ENCODE measurements at regions not wholly inside any gene's neighbourhood (a gene's known extent, or its start where the extent isn't known, plus 50 kb on each side); places are given as distances from the start of the nearest gene placed in this dataset.

DNA sequence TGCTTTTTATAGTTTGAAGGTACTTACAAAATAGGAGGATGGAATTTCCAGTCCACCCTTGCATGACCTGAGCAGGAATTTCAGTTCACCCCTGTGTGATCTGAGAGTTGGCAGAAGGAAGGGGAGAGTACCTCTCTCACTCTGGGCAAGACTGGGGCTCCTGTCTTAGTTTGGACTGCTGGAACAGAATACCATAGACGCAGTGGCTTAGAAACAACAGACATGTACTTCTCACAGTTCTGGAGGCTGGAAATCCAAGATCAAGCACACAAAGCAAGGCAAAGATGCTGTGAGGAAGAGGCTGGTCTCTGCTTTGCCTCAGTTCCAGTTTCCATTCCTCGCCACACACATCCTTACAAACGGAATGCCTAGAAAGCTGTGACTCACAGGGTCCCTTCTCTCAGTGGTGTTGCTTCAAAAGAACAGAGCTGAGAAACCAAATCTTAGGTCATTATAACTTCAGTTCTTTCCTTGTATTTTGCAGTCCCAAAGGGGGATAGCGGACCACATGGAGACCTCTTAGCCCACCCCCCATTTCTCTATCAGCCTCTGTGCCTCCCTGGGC, 108.8 kb upstream of the HAAO start:
- H2AFZ ChIP-seq, result no peak overlapping the region
- no peak overlapping the region for H3K27ac Mint-ChIP-seq
- ATAC-seq, result no peak

More for the DNA sequence above, 108.8 kb upstream of the HAAO start:
- no peak for DNase-seq (ENCODE audit: low spot score)
- Histone ChIP-seq H3K36me3 (ENCODE audit: insufficient read depth) (no peaks in the 10 kb centered on the region), H3K4me2 (no peak overlapping the region), H3F3A (replicated peaks; ENCODE audit: low read depth) (no peaks in the 10 kb centered on the region), H3K27me3 (ENCODE audit: insufficient read depth) (no peaks in the 10 kb centered on the region), H3K27ac (ENCODE audit: low read depth) (no peak overlapping the region), H3K79me2 (replicated peaks; ENCODE audit: insufficient read depth) (no peaks in the 10 kb centered on the region), H4K20me1 (replicated peaks; ENCODE audit: insufficient read depth) (no peaks in the 10 kb centered on the region), H3K4me3 (no peak overlapping the region), H3K9me2 (ENCODE audit: insufficient read depth) (0 out of 2 replicates have a peak, but pooled peaks cover 2% of the 10 kb centered on the region), H3K4me1 (ENCODE audit: insufficient read depth) (peaks cover 2% of the 10 kb centered on the region)
- TF ChIP-seq POLR2AphosphoS5 (IDR thresholded peaks at IDR 0.05; ENCODE audit: low read depth) (no peak), ZNF331 (CRISPR knock-in tag; IDR thresholded peaks at IDR 0.05; ENCODE audit: low read depth) (no peak), EZH2 (IDR thresholded peaks at IDR 0.05; ENCODE audit: low read depth, unreplicated experiment) (no peak), ZNF114 (CRISPR knock-in tag; IDR thresholded peaks at IDR 0.05) (no peak), JUNB (IDR thresholded peaks at IDR 0.05; ENCODE audit: unreplicated experiment) (no peak), STAT1 (IDR thresholded peaks at IDR 0.05; ENCODE audit: unreplicated experiment) (no peak), NANOG (IDR thresholded peaks at IDR 0.05; ENCODE audit: borderline replicate concordance) (no peak), EZH2phosphoT487 (IDR thresholded peaks at IDR 0.05; ENCODE audit: unreplicated experiment) (no peak), CREB1 (CRISPR knock-in tag; IDR thresholded peaks at IDR 0.05; ENCODE audit: low read depth) (no peak)
- TF ChIP-seq, protein P1, sequence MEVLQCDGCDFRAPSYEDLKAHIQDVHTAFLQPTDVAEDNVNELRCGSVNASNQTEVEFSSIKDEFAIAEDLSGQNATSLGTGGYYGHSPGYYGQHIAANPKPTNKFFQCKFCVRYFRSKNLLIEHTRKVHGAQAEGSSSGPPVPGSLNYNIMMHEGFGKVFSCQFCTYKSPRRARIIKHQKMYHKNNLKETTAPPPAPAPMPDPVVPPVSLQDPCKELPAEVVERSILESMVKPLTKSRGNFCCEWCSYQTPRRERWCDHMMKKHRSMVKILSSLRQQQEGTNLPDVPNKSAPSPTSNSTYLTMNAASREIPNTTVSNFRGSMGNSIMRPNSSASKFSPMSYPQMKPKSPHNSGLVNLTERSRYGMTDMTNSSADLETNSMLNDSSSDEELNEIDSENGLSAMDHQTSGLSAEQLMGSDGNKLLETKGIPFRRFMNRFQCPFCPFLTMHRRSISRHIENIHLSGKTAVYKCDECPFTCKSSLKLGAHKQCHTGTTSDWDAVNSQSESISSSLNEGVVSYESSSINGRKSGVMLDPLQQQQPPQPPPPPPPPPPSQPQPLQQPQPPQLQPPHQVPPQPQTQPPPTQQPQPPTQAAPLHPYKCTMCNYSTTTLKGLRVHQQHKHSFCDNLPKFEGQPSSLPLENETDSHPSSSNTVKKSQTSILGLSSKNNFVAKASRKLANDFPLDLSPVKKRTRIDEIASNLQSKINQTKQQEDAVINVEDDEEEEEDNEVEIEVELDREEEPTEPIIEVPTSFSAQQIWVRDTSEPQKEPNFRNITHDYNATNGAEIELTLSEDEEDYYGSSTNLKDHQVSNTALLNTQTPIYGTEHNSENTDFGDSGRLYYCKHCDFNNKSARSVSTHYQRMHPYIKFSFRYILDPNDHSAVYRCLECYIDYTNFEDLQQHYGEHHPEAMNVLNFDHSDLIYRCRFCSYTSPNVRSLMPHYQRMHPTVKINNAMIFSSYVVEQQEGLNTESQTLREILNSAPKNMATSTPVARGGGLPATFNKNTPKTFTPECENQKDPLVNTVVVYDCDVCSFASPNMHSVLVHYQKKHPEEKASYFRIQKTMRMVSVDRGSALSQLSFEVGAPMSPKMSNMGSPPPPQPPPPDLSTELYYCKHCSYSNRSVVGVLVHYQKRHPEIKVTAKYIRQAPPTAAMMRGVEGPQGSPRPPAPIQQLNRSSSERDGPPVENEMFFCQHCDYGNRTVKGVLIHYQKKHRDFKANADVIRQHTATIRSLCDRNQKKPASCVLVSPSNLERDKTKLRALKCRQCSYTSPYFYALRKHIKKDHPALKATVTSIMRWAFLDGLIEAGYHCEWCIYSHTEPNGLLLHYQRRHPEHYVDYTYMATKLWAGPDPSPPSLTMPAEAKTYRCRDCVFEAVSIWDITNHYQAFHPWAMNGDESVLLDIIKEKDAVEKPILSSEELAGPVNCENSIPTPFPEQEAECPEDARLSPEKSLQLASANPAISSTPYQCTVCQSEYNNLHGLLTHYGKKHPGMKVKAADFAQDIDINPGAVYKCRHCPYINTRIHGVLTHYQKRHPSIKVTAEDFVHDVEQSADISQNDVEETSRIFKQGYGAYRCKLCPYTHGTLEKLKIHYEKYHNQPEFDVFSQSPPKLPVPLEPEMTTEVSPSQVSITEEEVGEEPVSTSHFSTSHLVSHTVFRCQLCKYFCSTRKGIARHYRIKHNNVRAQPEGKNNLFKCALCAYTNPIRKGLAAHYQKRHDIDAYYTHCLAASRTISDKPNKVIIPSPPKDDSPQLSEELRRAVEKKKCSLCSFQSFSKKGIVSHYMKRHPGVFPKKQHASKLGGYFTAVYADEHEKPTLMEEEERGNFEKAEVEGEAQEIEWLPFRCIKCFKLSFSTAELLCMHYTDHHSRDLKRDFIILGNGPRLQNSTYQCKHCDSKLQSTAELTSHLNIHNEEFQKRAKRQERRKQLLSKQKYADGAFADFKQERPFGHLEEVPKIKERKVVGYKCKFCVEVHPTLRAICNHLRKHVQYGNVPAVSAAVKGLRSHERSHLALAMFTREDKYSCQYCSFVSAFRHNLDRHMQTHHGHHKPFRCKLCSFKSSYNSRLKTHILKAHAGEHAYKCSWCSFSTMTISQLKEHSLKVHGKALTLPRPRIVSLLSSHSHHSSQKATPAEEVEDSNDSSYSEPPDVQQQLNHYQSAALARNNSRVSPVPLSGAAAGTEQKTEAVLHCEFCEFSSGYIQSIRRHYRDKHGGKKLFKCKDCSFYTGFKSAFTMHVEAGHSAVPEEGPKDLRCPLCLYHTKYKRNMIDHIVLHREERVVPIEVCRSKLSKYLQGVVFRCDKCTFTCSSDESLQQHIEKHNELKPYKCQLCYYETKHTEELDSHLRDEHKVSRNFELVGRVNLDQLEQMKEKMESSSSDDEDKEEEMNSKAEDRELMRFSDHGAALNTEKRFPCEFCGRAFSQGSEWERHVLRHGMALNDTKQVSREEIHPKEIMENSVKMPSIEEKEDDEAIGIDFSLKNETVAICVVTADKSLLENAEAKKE (CRISPR knock-in tag; IDR thresholded peaks at IDR 0.05), result no peak
- TF ChIP-seq, protein P2, sequence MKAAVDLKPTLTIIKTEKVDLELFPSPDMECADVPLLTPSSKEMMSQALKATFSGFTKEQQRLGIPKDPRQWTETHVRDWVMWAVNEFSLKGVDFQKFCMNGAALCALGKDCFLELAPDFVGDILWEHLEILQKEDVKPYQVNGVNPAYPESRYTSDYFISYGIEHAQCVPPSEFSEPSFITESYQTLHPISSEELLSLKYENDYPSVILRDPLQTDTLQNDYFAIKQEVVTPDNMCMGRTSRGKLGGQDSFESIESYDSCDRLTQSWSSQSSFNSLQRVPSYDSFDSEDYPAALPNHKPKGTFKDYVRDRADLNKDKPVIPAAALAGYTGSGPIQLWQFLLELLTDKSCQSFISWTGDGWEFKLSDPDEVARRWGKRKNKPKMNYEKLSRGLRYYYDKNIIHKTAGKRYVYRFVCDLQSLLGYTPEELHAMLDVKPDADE (IDR thresholded peaks at IDR 0.05), result no peak
- TF ChIP-seq, protein P3, sequence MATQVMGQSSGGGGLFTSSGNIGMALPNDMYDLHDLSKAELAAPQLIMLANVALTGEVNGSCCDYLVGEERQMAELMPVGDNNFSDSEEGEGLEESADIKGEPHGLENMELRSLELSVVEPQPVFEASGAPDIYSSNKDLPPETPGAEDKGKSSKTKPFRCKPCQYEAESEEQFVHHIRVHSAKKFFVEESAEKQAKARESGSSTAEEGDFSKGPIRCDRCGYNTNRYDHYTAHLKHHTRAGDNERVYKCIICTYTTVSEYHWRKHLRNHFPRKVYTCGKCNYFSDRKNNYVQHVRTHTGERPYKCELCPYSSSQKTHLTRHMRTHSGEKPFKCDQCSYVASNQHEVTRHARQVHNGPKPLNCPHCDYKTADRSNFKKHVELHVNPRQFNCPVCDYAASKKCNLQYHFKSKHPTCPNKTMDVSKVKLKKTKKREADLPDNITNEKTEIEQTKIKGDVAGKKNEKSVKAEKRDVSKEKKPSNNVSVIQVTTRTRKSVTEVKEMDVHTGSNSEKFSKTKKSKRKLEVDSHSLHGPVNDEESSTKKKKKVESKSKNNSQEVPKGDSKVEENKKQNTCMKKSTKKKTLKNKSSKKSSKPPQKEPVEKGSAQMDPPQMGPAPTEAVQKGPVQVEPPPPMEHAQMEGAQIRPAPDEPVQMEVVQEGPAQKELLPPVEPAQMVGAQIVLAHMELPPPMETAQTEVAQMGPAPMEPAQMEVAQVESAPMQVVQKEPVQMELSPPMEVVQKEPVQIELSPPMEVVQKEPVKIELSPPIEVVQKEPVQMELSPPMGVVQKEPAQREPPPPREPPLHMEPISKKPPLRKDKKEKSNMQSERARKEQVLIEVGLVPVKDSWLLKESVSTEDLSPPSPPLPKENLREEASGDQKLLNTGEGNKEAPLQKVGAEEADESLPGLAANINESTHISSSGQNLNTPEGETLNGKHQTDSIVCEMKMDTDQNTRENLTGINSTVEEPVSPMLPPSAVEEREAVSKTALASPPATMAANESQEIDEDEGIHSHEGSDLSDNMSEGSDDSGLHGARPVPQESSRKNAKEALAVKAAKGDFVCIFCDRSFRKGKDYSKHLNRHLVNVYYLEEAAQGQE (IDR thresholded peaks at IDR 0.05; ENCODE audit: unreplicated experiment), result no peak
- TF ChIP-seq, protein P4, sequence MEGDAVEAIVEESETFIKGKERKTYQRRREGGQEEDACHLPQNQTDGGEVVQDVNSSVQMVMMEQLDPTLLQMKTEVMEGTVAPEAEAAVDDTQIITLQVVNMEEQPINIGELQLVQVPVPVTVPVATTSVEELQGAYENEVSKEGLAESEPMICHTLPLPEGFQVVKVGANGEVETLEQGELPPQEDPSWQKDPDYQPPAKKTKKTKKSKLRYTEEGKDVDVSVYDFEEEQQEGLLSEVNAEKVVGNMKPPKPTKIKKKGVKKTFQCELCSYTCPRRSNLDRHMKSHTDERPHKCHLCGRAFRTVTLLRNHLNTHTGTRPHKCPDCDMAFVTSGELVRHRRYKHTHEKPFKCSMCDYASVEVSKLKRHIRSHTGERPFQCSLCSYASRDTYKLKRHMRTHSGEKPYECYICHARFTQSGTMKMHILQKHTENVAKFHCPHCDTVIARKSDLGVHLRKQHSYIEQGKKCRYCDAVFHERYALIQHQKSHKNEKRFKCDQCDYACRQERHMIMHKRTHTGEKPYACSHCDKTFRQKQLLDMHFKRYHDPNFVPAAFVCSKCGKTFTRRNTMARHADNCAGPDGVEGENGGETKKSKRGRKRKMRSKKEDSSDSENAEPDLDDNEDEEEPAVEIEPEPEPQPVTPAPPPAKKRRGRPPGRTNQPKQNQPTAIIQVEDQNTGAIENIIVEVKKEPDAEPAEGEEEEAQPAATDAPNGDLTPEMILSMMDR (conservative IDR thresholded peaks at IDR 0.05; ENCODE audit: low read depth in 2 of 2), result no peak
- H3K9me3 Mint-ChIP-seq, result no peaks in the 10 kb centered on the region
- H3K36me3 Mint-ChIP-seq (ENCODE audit: low read depth), result no peaks in the 10 kb centered on the region
- peaks cover 7% of the 10 kb centered on the region for H3K27me3 Mint-ChIP-seq (ENCODE audit: insufficient read depth, low read depth, poor library complexity)
- no peak overlapping the region for H3K4me3 Mint-ChIP-seq
- H3K4me1 Mint-ChIP-seq, result peaks cover 8% of the 10 kb centered on the region

All from GM23338 (cell line).